Skeletal muscle cell (primary cell): ENCODE measurements at regions not wholly inside any gene's neighbourhood (a gene's known extent, or its start where the extent isn't known, plus 50 kb on each side); places are given as distances from the start of the nearest gene placed in this dataset.
"Not testable (repeated sequence)": the region's sequence is repeated elsewhere in the genome, so short reads cannot be mapped to it uniquely, and the experiment has no call there.

Experiments used
- DNase-seq: peaks from one replicate; pipeline ENCODE4 v3.0.0-alpha.2; 2010; ENCODE audit warnings: low read depth
- H3K4me3 ChIP-seq: 2 replicates; pipeline ENCODE4 v1.5.1; 2011; ENCODE audit warnings: low read depth, mild to moderate bottlenecking, control low read depth, low read length, moderate library complexity

DNA sequence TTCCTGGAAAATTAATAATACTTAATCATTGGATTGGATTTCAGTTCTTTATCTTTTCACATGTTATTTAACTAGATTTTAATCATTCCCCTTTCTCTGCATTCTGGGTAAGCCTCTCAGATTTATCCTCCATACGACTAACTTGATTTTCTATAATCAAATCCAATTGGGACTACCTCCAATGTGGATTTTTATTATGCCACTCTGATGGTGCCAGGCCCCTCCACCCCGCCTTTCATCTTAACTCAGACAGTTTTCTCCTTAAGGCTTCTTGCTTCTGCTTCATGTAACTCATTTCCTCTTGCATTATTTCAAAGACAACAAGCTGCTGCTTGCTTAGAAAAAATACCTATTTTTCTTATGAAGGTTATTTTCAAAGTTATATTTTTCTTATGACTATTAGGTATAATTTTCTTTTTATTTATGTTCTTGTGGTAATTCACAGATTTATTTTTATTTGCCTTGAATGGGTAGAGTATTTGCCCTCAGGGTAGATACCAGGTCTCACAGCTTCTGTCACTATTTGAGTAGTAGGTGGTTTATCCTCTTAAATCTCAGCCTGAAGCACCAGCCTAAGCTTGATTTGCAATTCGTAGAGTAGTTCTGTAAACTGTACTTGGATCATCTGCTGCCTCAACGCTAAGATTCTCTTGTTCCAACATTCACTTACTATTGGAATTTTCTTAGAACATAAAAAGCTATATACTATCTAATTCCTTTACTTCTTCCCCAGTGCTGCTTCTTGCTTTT is 659.0 kb upstream of the ARRDC3 start:
- DNase-seq: no peak
- H3K4me3 ChIP-seq: no peak overlapping the region

DNA sequence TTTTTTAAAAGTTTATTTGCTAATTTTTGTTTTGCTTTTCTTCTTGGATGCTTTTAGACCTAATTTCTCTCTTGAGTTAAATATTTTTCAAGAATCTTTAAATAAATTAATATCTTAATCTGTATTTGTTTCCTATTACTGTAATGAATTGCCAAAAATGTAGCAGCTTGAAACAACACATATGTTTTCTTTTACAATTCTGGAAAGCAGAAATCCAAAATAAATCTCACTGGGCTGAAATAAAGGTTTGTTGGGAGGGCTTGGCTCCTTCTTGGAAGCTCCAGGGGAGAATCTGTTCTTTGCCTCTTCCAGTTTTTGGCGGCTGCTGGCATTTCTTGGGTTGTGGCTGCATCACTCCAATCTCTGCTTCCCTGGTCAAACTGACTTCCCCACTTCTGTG is 658.1 kb upstream of the ARRDC3 start:
- DNase-seq: no peak
- no peak overlapping the region for H3K4me3 ChIP-seq

DNA sequence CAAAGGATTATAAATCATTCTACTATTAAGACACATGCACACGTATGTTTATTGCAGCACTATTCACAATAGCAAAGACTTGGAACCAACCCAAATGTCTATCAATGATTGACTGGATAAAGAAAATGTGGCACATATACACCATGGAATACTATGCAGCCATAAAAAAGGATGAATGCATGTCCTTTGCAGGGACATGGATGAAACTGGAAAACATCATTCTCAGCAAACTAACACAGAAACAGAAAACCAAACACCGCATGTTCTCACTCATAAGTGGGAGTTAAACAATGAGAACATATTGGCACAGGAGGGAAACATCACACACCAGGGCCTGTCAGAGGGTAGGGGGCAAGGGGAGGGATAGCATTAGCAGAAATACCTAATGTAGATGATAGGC is 646.7 kb upstream of the ARRDC3 start:
- DNase-seq, H3K4me3 ChIP-seq: not testable (repeated sequence)

DNA sequence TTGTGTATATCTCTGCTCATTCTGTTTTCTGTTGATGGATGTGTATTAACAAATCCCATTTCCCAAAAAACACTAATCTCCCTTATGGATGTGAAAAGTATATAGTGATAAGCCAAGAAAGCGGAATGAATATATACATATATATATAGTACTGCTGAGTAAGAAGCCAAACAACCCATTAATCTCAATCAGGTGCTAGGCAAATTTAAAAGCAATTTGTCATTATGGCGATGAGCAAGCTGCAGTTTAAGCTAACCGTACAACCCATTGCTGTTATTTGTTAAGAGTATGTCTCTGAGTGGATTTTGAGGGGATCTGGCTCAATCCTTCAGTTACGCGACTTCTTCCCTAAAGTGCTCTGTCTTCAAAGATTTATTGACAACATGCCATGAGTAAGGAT is 640.4 kb upstream of the ARRDC3 start:
- DNase-seq: no peak
- H3K4me3 ChIP-seq: no peak overlapping the region

DNA sequence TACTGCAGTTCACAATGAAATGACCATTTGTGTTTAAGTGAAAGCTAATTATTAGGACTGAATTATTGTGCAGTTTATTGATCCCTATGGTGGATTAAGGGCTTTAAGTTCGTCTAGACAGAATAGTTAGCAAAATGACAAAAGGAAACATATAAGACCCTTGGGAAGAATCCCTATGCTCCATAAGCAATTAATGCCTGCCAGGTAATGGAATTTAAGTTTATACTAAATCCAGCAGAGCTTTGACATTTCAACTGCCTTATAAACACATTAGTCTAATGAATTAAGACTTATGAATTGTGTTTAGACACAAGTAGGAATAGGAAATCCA is 640.0 kb upstream of the ARRDC3 start:
- no peak overlapping the region for H3K4me3 ChIP-seq
- no peak for DNase-seq

DNA sequence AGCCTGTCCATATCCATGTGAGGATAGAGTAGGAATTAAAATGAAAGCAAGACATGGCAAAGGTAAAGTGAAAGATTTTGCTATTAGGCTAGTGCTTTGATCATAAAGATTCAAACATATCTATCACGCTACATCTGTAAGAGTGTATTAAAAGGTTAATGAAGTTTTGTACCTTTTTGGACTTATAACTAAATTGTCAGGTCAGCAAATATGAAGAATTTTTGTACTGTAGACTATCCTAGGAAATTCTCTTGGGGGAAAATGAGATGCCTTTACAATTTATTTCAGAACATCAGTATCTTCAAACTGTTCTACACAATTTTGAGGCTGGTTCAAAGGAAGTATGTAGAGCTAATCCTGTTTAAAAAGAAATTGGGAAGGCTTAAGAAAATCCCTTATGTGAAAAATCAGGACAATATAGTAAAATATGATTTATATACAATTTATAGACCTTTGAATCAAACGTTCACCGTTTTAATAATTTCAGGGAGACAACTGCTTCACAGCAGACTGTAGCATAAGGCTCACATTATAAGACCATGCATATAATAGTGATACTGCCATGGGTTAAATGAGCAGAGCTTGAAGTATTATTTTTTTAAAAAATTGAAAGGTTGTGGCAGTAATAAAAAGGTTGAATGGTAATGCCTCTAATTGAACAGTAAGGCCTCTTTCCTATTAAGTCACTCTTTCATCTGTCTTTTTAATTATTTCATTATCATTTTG is 639.5 kb upstream of the ARRDC3 start:
- H3K4me3 ChIP-seq: no peak overlapping the region
- DNase-seq: no peak

DNA sequence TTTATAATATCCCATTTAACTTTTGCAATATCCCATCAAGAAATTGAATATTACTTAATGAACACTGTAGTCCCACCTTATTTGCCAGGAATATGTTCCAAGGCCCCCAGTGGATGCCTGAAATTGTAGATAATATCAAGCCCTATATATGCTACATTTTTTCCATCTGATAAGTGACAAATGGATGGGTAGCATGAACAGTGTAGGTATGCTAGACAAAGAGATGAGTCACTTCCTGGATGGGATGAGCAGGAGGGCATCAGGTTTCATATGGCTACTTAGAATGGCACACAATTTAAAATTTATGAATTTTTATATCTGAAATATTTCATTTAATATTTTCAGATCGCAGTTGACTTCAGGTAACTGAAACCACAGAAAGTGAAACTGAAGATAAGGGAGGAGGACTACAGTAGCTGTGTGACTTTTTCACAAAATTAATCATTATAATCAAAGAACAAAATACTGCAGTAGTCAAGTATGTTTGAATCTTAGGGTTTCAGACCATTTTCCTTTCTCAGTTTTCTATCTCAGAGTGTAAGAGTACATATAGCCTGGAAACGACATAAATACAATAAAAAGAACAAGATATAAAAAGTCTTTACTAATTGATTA is 636.4 kb upstream of the ARRDC3 start:
- DNase-seq: no peak
- H3K4me3 ChIP-seq: no peak overlapping the region

DNA sequence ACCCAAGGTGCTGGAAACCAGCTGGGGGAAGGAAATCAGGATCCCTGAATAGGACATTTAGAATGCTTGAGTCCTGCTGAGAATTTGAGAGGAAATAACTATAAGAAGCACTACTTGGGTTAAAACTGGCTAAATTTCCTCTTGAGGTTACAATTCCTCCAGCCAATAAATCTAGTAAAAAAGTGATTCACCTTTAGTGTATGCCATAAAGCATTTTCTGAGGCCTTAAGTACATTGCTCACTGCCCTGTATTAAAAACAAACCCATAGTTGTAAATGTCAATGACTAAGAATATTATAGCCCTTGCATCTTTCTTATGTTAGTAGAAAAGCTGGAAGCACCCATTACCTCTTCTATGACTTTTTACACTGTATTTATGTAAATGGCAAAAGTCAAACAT is 634.7 kb upstream of the ARRDC3 start:
- peak; percentile 54 for DNase-seq
- H3K4me3 ChIP-seq: no peak overlapping the region

DNA sequence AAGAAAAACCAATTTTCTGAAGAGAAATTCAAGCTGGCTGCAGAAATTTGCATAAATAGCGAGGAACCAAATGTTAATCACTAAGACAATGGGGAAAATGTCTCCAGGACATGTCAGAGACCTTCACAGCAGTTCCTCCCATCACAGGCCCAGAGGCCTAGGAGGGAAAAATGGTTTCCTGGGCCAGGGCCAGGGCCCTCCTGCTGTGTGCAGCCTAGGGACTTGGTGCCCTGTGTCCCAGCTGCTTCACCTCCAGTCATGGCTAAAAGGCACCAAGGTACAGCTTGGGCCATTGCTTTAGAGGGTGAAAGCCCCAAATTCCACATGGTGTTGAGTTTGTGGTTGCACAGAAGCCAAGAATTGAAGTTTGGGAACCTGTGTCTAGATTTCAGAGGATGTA is 628.7 kb upstream of the ARRDC3 start:
- not testable (repeated sequence) for H3K4me3 ChIP-seq, DNase-seq

DNA sequence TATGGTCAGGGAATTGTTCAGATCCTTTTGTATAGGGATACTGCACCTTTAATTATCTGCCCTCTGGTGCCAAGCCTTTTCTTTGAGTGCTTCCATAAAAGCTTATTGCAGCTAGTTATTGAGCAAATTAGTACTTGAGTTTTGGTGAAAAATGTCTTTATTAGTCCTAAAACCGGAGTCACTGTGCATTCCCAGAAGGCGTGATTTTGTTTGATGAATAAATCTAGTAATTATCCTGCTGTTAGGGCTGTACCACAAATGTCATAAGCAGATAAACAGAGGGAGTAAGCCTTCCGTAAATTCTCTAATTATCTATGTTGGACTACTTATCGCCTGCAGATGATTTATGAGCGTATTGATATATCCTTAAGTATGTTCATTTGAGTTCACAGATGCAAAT is 620.7 kb upstream of the ARRDC3 start:
- DNase-seq: no peak
- H3K4me3 ChIP-seq: no peak overlapping the region

DNA sequence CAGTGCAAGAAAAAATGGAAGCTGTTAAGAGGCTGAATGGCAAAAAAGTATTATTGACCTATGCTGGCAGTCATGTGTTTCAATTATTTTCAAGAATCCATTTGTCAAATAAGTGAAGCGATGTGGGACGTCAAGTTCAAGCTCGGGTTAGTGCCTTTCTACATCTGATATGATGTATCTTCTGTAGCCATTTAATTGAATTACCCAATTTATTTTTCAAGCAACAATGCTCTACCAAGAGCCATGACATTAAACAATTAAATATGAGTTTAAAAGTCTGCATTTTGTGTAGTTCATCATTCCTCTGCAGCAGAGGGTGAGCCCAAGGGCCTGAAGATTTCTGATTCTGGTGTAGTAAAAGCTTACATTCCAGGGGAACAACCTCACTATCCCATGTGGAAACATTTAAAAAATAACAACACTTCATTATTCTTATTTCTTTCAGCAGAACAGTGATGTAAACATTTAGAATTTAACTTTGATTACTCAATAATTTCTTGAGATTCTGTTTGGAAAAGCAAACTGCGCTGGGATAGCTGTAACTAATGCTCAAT is 619.7 kb upstream of the ARRDC3 start:
- DNase-seq: no peak
- H3K4me3 ChIP-seq: no peak overlapping the region

DNA sequence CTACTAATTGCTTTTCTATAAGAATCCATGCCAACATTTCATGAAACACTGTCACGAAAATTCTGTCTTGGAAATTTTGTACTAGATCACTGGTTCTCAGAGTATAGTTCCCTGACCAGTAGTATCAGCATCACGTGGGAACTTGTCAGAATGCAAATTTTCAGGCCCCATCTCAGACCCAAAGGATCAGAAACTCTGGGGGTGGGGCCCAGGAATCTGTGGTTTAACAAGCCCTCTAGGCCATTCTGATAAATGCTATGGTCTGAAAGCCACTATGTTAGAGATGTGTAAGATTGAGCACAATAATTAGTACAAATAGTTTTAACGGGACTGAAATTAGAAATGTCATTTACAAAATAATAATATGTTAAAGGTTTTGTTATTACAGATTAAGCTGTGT is 615.7 kb upstream of the ARRDC3 start:
- H3K4me3 ChIP-seq: no peak overlapping the region
- DNase-seq: no peak

DNA sequence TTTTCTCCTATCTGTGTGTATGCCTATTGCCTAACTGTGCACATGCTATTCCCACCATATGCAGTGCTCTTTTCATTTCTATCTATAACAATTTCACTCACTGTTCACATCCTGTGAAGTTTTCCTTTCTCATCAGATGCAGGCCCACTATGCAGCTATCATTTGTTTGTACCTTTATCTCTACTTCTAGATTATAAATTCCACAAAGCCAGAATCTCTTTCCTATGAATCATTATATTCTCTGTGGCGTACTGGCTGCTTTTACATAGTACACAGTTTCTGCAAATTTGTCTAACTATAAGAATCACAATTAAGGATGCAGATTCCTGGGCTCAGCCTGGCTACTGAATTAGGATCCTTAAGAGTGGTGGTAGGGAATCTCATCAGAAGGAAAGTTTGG is 600.8 kb upstream of the ARRDC3 start:
- no peak for DNase-seq
- no peak overlapping the region for H3K4me3 ChIP-seq

DNA sequence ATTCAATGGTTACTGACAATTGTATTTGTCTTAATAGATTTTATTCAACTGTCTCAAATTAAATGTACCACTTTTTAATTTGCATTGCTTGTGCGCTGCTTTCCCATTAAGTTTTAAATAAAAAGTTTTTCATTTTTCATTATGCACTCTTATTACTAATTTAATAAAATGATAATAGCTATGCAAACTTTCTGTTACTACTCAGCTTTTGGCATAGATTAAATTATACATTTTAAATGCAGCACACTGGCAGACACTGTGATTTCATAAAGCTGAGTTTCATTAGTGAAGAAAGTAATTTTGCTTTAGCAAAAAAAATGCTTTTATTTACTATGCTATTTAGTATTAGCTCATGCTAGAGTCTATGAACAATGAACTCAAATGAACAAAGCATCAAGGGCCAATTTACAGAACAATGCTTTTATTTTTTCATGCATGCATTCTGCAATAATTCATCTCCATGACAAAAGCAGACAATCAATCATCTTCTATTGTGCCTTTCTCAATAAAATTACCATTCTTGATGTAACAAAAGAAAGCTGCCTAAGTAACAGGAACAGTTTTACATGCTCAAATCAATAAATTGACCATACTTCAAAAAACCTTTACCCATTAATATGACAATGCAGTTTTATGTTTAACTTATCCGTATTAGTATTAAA is 595.2 kb upstream of the ARRDC3 start:
- no peak overlapping the region for H3K4me3 ChIP-seq
- no peak for DNase-seq

DNA sequence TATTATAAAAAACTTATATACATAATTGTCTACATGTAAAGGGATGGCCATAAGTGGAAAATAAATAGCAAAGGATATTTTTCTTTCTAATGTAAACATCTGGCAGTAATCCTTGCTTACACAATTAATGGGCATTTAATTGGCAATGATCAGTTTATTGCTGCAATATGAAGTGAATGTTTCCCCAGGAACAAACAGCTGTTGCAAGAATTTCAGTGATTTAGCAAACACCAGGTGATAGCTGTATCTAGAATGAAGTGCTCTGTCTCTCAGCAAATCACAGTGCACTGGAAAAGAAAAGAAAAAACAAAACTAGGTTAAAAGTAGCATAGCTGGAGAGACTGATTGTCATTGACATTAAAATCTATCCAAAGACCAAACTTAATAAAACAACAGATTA is 594.5 kb upstream of the ARRDC3 start:
- no peak overlapping the region for H3K4me3 ChIP-seq
- no peak for DNase-seq

DNA sequence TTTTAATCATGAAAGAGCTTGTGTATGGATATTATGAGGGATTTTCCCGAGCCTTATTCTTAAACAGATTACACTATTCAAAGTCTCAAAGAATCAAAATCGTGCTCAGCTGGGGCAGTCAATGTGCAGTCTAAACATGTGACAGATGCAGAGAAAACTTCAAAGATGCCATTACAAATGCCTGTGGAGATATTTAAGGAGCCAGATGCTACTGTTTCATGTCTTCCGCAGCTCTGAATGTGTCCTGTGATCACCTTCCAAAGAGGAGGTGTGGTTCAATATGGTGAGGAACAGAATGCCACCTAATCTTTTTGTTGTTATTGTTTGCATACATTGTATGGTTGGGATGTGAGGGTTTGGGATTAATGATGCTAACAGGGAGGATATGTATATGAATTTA is 593.3 kb upstream of the ARRDC3 start:
- DNase-seq: no peak
- no peak overlapping the region for H3K4me3 ChIP-seq

DNA sequence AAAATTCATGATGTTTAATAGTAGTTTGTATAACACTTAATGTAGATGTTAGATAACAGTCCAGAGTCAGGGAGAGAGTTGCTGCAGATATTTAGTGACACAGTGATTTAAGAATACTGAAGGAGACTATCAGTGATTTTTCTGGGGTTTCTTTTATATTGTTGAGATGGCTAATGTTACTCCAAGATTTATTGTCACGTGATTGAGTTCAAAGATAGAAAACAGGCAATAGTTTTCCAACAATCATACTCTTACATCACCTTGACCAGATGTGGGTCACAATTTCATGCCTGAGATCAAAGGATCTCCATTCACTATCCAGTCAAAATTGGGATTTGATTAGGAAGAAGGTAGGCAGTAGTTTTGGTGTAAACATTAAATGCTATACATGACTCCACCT is 580.0 kb upstream of the ARRDC3 start:
- no peak for DNase-seq
- H3K4me3 ChIP-seq: no peak overlapping the region

DNA sequence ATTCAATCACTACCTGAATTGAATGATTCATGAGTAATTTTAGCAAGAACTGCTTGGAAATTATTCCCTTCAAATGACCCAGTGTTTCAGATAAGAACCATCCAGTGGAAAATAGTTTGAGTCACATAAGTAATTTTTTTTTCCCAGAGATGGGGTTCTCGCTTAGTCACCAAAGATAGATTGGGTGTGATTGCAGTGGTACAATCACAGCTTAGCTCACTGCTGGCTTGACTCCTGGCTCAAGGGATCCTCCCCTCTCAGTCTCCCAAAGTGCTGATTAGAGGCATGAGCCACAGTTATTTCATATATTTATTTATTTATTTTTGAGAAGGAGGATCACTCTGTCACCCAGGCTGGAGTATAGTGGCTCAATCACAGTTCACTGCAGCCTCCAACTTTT is 574.5 kb upstream of the ARRDC3 start:
- no peak for DNase-seq
- no peak overlapping the region for H3K4me3 ChIP-seq

DNA sequence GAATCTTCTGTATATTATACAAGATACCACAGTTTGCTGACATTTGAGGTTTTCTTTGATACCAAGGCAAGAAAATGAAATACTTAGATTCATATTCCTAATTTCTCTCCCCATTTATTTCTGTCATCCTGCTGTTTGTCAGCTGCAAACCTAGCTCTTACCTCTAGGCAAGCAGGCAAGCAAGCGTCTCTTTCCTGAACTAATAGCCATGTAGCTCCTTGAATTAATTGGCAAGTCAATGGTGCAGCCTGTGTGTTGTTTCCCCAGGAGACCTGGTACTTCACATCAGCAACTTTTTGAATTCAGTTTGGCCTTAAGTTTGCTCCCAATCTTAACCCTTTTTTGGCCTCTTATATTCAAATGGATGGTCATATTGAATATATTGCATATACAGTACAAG is 573.6 kb upstream of the ARRDC3 start:
- no peak overlapping the region for H3K4me3 ChIP-seq
- DNase-seq: no peak

DNA sequence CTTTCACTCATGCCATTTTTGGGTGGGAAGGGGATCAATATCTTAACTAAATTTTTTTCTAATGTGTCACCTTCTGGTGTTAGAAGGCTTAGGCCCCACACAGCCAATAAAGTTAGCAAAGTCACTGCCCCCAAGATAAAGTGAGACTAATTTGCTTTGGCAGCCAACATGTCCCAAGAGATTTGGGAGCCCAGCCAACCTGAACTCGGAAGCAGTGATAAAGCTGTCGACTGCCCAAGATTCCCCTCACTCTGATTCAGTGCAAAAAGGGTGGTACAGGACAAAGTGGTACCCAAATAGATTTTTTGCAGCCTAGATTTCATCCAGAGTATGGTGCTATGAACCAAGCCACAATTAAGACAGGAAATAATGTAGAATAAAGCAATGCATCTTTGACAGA is 572.5 kb upstream of the ARRDC3 start:
- H3K4me3 ChIP-seq: no peak overlapping the region
- no peak for DNase-seq
